OCI-LY3 (cell line): ENCODE measurements at regions not wholly inside any gene's neighbourhood (a gene's known extent, or its start where the extent isn't known, plus 50 kb on each side); places are given as distances from the start of the nearest gene placed in this dataset.

ENCODE experiments used
- H2AFZ ChIP-seq: fragments of 200-600, 300-600 bp; shearing (Covaris generic); 2 replicates; pipeline ENCODE4 v1.6.0; 2014; ENCODE audit warnings: antibody characterized with exemption, low read depth, low read length
- H3K27ac ChIP-seq: fragments of 200-600, 300-600 bp; sonication (generic); 2 replicates; pipeline ENCODE4 v1.5.1; 2014; ENCODE audit warnings: mild to moderate bottlenecking, low read length, moderate library complexity, mixed read lengths
- H3K27me3 ChIP-seq: fragments of 200-600, 300-600 bp; sonication (generic); 2 replicates; pipeline ENCODE4 v1.6.1; 2014; ENCODE audit warnings: low read depth, low read length, mixed read lengths
- H3K36me3 ChIP-seq: fragments of 200-600, 300-600 bp; sonication (generic); replicated peaks from 2 replicates; pipeline ENCODE3; 2014; ENCODE audit warnings: low read depth, low read length, mixed read lengths
- H3K4me1 ChIP-seq: fragments of 300-600, 200-600 bp; sonication (generic); 2 replicates; pipeline ENCODE4 v1.6.1; 2014; ENCODE audit warnings: low read length, mixed read lengths
- H3K4me2 ChIP-seq: fragments of 200-600, 300-600 bp; sonication (generic); 2 replicates; pipeline ENCODE4 v1.6.1; 2014; ENCODE audit warnings: low read length, mixed read lengths
- H3K4me3 ChIP-seq: fragments of 300-600, 200-600 bp; sonication (generic); 2 replicates; pipeline ENCODE4 v1.5.1; 2014; ENCODE audit warnings: antibody characterized with exemption, mild to moderate bottlenecking, low read length, moderate library complexity
- H3K79me2 ChIP-seq: fragments of 300-600, 200-600 bp; shearing (Covaris generic); 2 replicates; pipeline ENCODE4 v1.6.1; 2014; ENCODE audit warnings: mild to moderate bottlenecking, low read length, mixed read lengths
- H3K9ac ChIP-seq: fragments of 300-600, 200-600 bp; shearing (Covaris generic); 2 replicates; pipeline ENCODE4 v1.6.0; 2014; ENCODE audit warnings: mild to moderate bottlenecking, low read length, moderate library complexity
- H3K9me3 ChIP-seq: fragments of 200-600, 300-600 bp; shearing (Covaris generic); 2 replicates; pipeline ENCODE4 v1.6.1; 2014; ENCODE audit warnings: low read length, mixed read lengths; ENCODE audit not compliant: insufficient read depth
- H4K20me1 ChIP-seq: fragments of 200-600, 300-600 bp; sonication (generic); 2 replicates; pipeline ENCODE4 v1.6.1; 2016; ENCODE audit warnings: low read length, mixed read lengths; ENCODE audit not compliant: insufficient read depth
- EZH2phosphoT487 ChIP-seq: fragments of 200-600 bp; shearing (Covaris generic); IDR thresholded peaks from 2 replicates; pipeline ENCODE4 v1.6.1; 2018; ENCODE audit warnings: antibody characterized with exemption, mixed run types, low read depth
- TF ChIP-seq, protein P1 (sequence below): fragments of 200-600, 300-600 bp; sonication (generic); IDR thresholded peaks from 2 replicates; pipeline ENCODE4 v1.5.1; 2014; ENCODE audit warnings: antibody characterized with exemption, low read length, low read depth

DNA sequence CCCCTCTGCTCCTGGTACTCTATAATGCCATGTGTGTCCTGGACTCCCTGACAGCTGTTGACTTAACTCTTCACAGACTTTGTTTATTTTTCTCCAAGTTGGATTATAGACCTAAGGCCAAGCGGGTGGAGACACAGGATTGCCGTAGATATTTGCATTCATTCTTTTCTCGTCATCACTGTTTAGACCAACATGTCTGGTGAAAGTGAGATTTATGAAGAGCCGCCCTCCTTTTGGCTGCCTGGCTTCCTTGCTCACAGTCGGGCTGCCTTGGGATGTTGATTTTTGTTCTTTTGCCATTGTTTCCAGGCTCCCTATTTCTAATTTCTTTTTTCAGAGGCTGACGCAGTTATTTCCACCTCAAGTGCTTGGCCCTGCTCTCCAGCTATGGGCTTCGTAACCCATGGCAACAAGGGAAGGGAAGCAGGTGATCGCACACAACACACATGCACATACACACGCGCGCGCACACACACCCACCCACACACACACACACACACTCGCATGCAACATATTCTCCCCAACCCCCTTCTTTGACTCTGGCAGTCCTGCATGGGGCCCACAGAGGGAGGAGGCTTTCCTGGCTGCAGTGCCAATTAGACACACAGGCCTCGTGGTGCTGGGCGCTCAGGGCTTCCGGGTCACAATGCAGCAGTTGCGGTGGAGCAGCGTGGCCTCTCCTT is 296.5 kb downstream of the MTX2 start:
- no peak overlapping the region for H3K27ac ChIP-seq
- no peaks in the 10 kb centered on the region for H3K9me3 ChIP-seq
- H2AFZ ChIP-seq = no peak overlapping the region
- no peaks in the 10 kb centered on the region for H3K36me3 ChIP-seq
- no peak overlapping the region for H3K4me3 ChIP-seq
- TF ChIP-seq, protein P1, sequence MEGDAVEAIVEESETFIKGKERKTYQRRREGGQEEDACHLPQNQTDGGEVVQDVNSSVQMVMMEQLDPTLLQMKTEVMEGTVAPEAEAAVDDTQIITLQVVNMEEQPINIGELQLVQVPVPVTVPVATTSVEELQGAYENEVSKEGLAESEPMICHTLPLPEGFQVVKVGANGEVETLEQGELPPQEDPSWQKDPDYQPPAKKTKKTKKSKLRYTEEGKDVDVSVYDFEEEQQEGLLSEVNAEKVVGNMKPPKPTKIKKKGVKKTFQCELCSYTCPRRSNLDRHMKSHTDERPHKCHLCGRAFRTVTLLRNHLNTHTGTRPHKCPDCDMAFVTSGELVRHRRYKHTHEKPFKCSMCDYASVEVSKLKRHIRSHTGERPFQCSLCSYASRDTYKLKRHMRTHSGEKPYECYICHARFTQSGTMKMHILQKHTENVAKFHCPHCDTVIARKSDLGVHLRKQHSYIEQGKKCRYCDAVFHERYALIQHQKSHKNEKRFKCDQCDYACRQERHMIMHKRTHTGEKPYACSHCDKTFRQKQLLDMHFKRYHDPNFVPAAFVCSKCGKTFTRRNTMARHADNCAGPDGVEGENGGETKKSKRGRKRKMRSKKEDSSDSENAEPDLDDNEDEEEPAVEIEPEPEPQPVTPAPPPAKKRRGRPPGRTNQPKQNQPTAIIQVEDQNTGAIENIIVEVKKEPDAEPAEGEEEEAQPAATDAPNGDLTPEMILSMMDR = no peak
- TF ChIP-seq EZH2phosphoT487 = no peak
- no peaks in the 10 kb centered on the region for H3K27me3 ChIP-seq
- H3K4me2 ChIP-seq = no peak overlapping the region
- no peaks in the 10 kb centered on the region for H4K20me1 ChIP-seq
- no peaks in the 10 kb centered on the region for H3K4me1 ChIP-seq
- no peaks in the 10 kb centered on the region for H3K79me2 ChIP-seq
- no peak overlapping the region for H3K9ac ChIP-seq

DNA sequence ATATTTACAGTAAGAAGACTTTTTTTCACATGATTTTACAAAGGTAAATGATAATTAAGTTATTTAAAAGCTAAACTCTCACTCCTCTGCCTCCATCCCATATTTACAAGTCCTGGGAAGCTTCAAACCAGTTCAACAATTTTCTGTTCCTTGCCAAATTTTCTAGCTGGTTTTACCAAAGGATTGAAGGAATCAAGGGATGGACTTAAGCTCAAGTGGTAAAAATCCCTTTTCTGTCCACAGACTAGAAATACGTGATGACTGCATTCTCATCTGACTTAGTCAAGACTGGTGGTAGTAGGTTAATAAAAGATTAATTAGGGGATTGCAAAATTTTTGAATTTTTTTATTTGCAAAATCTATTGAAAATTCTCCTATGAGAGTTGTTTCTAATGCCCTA is 297.3 kb downstream of the MTX2 start:
- H3K4me2 ChIP-seq = no peak overlapping the region
- H3K27me3 ChIP-seq = no peaks in the 10 kb centered on the region
- no peak overlapping the region for H3K9ac ChIP-seq
- H3K79me2 ChIP-seq = no peaks in the 10 kb centered on the region
- no peaks in the 10 kb centered on the region for H4K20me1 ChIP-seq
- no peak overlapping the region for H2AFZ ChIP-seq
- no peaks in the 10 kb centered on the region for H3K9me3 ChIP-seq
- no peaks in the 10 kb centered on the region for H3K4me1 ChIP-seq
- H3K4me3 ChIP-seq = no peak overlapping the region
- H3K36me3 ChIP-seq = no peaks in the 10 kb centered on the region
- no peak overlapping the region for H3K27ac ChIP-seq
- no peak for TF ChIP-seq EZH2phosphoT487
- TF ChIP-seq, protein P1 = no peak

DNA sequence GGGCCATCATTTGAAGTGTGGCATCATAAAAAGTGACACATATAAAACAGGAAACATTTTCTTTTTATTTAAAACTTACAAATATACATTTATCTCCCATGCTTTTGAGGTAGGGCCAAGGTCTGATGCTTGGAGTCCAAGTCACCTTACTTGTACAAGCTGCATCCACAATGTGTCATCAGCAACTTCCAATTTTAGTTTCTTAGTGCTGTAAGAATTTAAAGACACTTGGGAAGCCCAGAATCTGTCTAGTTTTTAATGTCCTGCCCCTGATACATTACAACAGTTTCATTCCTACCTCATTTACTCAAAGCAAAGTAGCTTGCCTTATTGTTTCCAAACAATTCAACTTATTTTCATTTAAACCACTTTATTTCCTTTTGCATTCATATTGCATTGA is 297.7 kb downstream of the MTX2 start:
- Histone ChIP-seq H3K79me2 (no peaks in the 10 kb centered on the region), H3K9ac (no peak overlapping the region), H3K9me3 (no peaks in the 10 kb centered on the region), H3K4me1 (no peaks in the 10 kb centered on the region), H3K4me2 (no peak overlapping the region), H3K27ac (no peak overlapping the region), H3K36me3 (no peaks in the 10 kb centered on the region), H4K20me1 (no peaks in the 10 kb centered on the region), H3K4me3 (no peak overlapping the region), H3K27me3 (no peaks in the 10 kb centered on the region), H2AFZ (no peak overlapping the region)
- TF ChIP-seq, protein P1 = no peak
- TF ChIP-seq EZH2phosphoT487 = no peak

DNA sequence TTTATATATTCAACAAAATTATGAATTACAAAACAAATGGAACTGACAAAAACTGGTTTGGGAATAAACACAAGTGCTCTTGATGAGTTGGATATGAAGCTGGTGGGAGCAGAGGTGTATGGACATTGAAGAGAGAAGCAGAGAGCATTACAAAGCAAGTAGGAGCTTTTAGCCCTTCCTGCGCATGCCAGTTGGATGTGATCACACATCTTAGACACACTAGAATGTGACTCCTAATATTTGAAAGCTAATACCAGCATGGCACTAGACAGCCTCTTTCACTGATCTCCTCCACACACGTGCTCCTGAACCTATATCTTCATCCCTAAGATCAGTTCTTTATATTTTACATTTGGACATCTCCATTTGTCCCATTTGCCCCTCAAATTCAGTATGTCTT is 298.1 kb downstream of the MTX2 start:
- H3K4me2 ChIP-seq = no peak overlapping the region
- no peaks in the 10 kb centered on the region for H3K4me1 ChIP-seq
- TF ChIP-seq, protein P1 = no peak
- no peak for TF ChIP-seq EZH2phosphoT487
- H3K4me3 ChIP-seq = no peak overlapping the region
- no peaks in the 10 kb centered on the region for H3K36me3 ChIP-seq
- no peak overlapping the region for H2AFZ ChIP-seq
- H3K79me2 ChIP-seq = no peaks in the 10 kb centered on the region
- H3K27ac ChIP-seq = no peak overlapping the region
- no peaks in the 10 kb centered on the region for H3K27me3 ChIP-seq
- no peak overlapping the region for H3K9ac ChIP-seq
- no peaks in the 10 kb centered on the region for H4K20me1 ChIP-seq
- H3K9me3 ChIP-seq = no peaks in the 10 kb centered on the region
